ENCODE measurements at regions not wholly inside any gene's neighbourhood (a gene's known extent, or its start where the extent isn't known, plus 50 kb on each side); places are given as distances from the start of the nearest gene placed in this dataset.

GRCh38 chr14:62631176-62631575 is 414.1 kb downstream of the KCNH5 start:
- no peak overlapping the region for H3K27ac ChIP-seq (ENCODE audit: low read length)
- H3K79me2 ChIP-seq (ENCODE audit: insufficient read depth, low read length) = no peaks in the 10 kb centered on the region
- H3K9ac ChIP-seq (ENCODE audit: low read depth, low read length) = no peak overlapping the region
- no peaks in the 10 kb centered on the region for H3K27me3 ChIP-seq (ENCODE audit: insufficient read depth, low read length, poor library complexity)
- no peaks in the 10 kb centered on the region for H3K9me3 ChIP-seq (ENCODE audit: insufficient read depth, low read length, severe bottlenecking)
- no peak overlapping the region for H3K4me3 ChIP-seq (ENCODE audit: low read depth in 1 of 2, low read length in 2 of 2)
- no peak overlapping the region for H2AFZ ChIP-seq (ENCODE audit: low read depth, low read length)
- no peaks in the 10 kb centered on the region for H4K20me1 ChIP-seq (ENCODE audit: insufficient read depth, low read length)
- no peak overlapping the region for H3K4me2 ChIP-seq (ENCODE audit: insufficient read depth, low read length)
- ATAC-seq (ENCODE audit: insufficient read depth, low read depth) (no peak), DNase-seq (no peak)
- H3K4me1 ChIP-seq (ENCODE audit: insufficient read depth, low read length) = no peaks in the 10 kb centered on the region
- TF ChIP-seq EZH2 (IDR thresholded peaks at IDR 0.05; ENCODE audit: borderline replicate concordance, low read depth, low read length, severe bottlenecking) (no peak), CTCF (IDR thresholded peaks at IDR 0.05; ENCODE audit: borderline replicate concordance, extremely low read depth, low read length, poor library complexity, severe bottlenecking) (no peak)
- no peaks in the 10 kb centered on the region for H3K36me3 ChIP-seq (ENCODE audit: insufficient read depth, low read length)

- TF ChIP-seq CTCF (IDR thresholded peaks at IDR 0.05; ENCODE audit: borderline replicate concordance, extremely low read depth, low read length, poor library complexity, severe bottlenecking) (no peak), EZH2 (IDR thresholded peaks at IDR 0.05; ENCODE audit: borderline replicate concordance, low read depth, low read length, severe bottlenecking) (no peak)
- H3K27me3 ChIP-seq (ENCODE audit: insufficient read depth, low read length, poor library complexity) = no peaks in the 10 kb centered on the region
- no peak overlapping the region for H2AFZ ChIP-seq (ENCODE audit: low read depth, low read length)
- no peaks in the 10 kb centered on the region for H3K4me1 ChIP-seq (ENCODE audit: insufficient read depth, low read length)
- H3K9ac ChIP-seq (ENCODE audit: low read depth, low read length) = no peak overlapping the region
- no peaks in the 10 kb centered on the region for H3K79me2 ChIP-seq (ENCODE audit: insufficient read depth, low read length)
- no peaks in the 10 kb centered on the region for H4K20me1 ChIP-seq (ENCODE audit: insufficient read depth, low read length)
- DNase-seq (no peak), ATAC-seq (ENCODE audit: insufficient read depth, low read depth) (no peak)
- H3K27ac ChIP-seq (ENCODE audit: low read length) = no peak overlapping the region
- H3K4me2 ChIP-seq (ENCODE audit: insufficient read depth, low read length) = no peak overlapping the region
- no peaks in the 10 kb centered on the region for H3K36me3 ChIP-seq (ENCODE audit: insufficient read depth, low read length)
- no peaks in the 10 kb centered on the region for H3K9me3 ChIP-seq (ENCODE audit: insufficient read depth, low read length, severe bottlenecking)
- no peak overlapping the region for H3K4me3 ChIP-seq (ENCODE audit: low read depth in 1 of 2, low read length in 2 of 2)
Measured at GRCh38 chr14:62632771-62633170, 412.5 kb downstream of the KCNH5 start.

- no peak for DNase-seq
- Histone ChIP-seq H3K9me3 (ENCODE audit: insufficient read depth, low read length, severe bottlenecking) (no peaks in the 10 kb centered on the region), H4K20me1 (ENCODE audit: insufficient read depth, low read length) (no peaks in the 10 kb centered on the region), H3K79me2 (ENCODE audit: insufficient read depth, low read length) (no peaks in the 10 kb centered on the region), H3K27ac (ENCODE audit: low read length) (no peak overlapping the region), H2AFZ (ENCODE audit: low read depth, low read length) (no peak overlapping the region), H3K4me1 (ENCODE audit: insufficient read depth, low read length) (no peaks in the 10 kb centered on the region), H3K27me3 (ENCODE audit: insufficient read depth, low read length, poor library complexity) (no peaks in the 10 kb centered on the region), H3K9ac (ENCODE audit: low read depth, low read length) (no peak overlapping the region), H3K36me3 (ENCODE audit: insufficient read depth, low read length) (no peaks in the 10 kb centered on the region), H3K4me3 (ENCODE audit: low read depth in 1 of 2, low read length in 2 of 2) (no peak overlapping the region), H3K4me2 (ENCODE audit: insufficient read depth, low read length) (no peak overlapping the region)
- no peak for ATAC-seq (ENCODE audit: insufficient read depth, low read depth)
- TF ChIP-seq EZH2 (IDR thresholded peaks at IDR 0.05; ENCODE audit: borderline replicate concordance, low read depth, low read length, severe bottlenecking) (no peak), CTCF (IDR thresholded peaks at IDR 0.05; ENCODE audit: borderline replicate concordance, extremely low read depth, low read length, poor library complexity, severe bottlenecking) (no peak)
Measured at GRCh38 chr14:62645649-62646048, 399.6 kb downstream of the KCNH5 start.
